K562 (cell line): ENCODE measurements at regions not wholly inside any gene's neighbourhood (a gene's known extent, or its start where the extent isn't known, plus 50 kb on each side); places are given as distances from the start of the nearest gene placed in this dataset.

Experiments
- CEBPB ChIP-seq: fragments of 450-650 bp; IDR thresholded peaks from 2 replicates; pipeline ENCODE4 v1.6.1; 2016; ENCODE audit warnings: missing genetic modification characterization, missing compliant biosample characterization
- ZNF165 ChIP-seq: fragments of 250-450 bp; sonication (Bioruptor Pico); IDR thresholded peaks from 2 replicates; pipeline ENCODE4 v1.4.0; 2020; ENCODE audit warnings: borderline replicate concordance
- ZNF589 ChIP-seq: fragments of 200-800 bp; sonication (Bioruptor generic); IDR thresholded peaks from 2 replicates; pipeline ENCODE4 v1.6.1; 2016; ENCODE audit warnings: low read depth, missing genetic modification characterization, missing compliant biosample characterization
- TF ChIP-seq, protein P1 (sequence below), 2 experiments: fragments of 450-650 bp; IDR thresholded peaks; 2 replicates each; pipeline ENCODE4 v1.6.1; 2016
- TF ChIP-seq, protein P2 (sequence below): fragments of 200-600 bp; sonication (generic); IDR thresholded peaks from one replicate; pipeline ENCODE4 v1.6.1; 2012; ENCODE audit warnings: mild to moderate bottlenecking, low read depth, low read length, inconsistent platforms
- TF ChIP-seq, protein P3 (sequence below), 3 experiments: IDR thresholded peaks in 2 of 3; conservative IDR thresholded peaks in 1 of 3; 2 replicates each; pipeline ENCODE4 v1.5.1; 2011 to 2012; ENCODE audit warnings: low read length in 3 of 3, mild to moderate bottlenecking in 3 of 3, control low read depth in 2 of 3, improper control_type of control experiment in 1 of 3, inconsistent platforms in 1 of 3, low read depth in 1 of 3, mixed read lengths in 1 of 3, moderate library complexity in 1 of 3; ENCODE audit not compliant: insufficient read depth in 2 of 3

DNA sequence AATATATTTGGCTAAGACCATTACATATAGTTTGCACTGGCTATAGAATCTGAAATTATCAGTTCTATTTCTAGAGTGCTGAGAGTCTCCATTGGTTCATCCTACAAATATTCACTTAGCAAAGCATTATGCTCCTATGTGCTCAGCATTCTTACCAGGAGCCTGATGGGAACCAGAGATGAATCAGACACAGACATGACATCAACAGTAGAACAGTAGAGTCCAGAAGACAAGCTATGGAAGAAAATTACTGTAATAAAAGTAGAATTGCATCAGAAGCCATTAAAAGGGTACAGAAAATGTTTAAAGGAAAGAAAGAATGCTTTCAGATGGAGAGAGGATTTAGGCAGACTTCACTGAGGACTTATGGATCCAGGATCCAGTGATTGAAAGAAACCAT, 271.7 kb upstream of the SNX7 start:
- TF ChIP-seq, protein P1, sequence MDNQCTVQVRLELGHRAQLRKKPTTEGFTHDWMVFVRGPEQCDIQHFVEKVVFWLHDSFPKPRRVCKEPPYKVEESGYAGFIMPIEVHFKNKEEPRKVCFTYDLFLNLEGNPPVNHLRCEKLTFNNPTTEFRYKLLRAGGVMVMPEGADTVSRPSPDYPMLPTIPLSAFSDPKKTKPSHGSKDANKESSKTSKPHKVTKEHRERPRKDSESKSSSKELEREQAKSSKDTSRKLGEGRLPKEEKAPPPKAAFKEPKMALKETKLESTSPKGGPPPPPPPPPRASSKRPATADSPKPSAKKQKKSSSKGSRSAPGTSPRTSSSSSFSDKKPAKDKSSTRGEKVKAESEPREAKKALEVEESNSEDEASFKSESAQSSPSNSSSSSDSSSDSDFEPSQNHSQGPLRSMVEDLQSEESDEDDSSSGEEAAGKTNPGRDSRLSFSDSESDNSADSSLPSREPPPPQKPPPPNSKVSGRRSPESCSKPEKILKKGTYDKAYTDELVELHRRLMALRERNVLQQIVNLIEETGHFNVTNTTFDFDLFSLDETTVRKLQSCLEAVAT (IDR thresholded peaks at IDR 0.05), result no peak
- TF ChIP-seq, protein P2, sequence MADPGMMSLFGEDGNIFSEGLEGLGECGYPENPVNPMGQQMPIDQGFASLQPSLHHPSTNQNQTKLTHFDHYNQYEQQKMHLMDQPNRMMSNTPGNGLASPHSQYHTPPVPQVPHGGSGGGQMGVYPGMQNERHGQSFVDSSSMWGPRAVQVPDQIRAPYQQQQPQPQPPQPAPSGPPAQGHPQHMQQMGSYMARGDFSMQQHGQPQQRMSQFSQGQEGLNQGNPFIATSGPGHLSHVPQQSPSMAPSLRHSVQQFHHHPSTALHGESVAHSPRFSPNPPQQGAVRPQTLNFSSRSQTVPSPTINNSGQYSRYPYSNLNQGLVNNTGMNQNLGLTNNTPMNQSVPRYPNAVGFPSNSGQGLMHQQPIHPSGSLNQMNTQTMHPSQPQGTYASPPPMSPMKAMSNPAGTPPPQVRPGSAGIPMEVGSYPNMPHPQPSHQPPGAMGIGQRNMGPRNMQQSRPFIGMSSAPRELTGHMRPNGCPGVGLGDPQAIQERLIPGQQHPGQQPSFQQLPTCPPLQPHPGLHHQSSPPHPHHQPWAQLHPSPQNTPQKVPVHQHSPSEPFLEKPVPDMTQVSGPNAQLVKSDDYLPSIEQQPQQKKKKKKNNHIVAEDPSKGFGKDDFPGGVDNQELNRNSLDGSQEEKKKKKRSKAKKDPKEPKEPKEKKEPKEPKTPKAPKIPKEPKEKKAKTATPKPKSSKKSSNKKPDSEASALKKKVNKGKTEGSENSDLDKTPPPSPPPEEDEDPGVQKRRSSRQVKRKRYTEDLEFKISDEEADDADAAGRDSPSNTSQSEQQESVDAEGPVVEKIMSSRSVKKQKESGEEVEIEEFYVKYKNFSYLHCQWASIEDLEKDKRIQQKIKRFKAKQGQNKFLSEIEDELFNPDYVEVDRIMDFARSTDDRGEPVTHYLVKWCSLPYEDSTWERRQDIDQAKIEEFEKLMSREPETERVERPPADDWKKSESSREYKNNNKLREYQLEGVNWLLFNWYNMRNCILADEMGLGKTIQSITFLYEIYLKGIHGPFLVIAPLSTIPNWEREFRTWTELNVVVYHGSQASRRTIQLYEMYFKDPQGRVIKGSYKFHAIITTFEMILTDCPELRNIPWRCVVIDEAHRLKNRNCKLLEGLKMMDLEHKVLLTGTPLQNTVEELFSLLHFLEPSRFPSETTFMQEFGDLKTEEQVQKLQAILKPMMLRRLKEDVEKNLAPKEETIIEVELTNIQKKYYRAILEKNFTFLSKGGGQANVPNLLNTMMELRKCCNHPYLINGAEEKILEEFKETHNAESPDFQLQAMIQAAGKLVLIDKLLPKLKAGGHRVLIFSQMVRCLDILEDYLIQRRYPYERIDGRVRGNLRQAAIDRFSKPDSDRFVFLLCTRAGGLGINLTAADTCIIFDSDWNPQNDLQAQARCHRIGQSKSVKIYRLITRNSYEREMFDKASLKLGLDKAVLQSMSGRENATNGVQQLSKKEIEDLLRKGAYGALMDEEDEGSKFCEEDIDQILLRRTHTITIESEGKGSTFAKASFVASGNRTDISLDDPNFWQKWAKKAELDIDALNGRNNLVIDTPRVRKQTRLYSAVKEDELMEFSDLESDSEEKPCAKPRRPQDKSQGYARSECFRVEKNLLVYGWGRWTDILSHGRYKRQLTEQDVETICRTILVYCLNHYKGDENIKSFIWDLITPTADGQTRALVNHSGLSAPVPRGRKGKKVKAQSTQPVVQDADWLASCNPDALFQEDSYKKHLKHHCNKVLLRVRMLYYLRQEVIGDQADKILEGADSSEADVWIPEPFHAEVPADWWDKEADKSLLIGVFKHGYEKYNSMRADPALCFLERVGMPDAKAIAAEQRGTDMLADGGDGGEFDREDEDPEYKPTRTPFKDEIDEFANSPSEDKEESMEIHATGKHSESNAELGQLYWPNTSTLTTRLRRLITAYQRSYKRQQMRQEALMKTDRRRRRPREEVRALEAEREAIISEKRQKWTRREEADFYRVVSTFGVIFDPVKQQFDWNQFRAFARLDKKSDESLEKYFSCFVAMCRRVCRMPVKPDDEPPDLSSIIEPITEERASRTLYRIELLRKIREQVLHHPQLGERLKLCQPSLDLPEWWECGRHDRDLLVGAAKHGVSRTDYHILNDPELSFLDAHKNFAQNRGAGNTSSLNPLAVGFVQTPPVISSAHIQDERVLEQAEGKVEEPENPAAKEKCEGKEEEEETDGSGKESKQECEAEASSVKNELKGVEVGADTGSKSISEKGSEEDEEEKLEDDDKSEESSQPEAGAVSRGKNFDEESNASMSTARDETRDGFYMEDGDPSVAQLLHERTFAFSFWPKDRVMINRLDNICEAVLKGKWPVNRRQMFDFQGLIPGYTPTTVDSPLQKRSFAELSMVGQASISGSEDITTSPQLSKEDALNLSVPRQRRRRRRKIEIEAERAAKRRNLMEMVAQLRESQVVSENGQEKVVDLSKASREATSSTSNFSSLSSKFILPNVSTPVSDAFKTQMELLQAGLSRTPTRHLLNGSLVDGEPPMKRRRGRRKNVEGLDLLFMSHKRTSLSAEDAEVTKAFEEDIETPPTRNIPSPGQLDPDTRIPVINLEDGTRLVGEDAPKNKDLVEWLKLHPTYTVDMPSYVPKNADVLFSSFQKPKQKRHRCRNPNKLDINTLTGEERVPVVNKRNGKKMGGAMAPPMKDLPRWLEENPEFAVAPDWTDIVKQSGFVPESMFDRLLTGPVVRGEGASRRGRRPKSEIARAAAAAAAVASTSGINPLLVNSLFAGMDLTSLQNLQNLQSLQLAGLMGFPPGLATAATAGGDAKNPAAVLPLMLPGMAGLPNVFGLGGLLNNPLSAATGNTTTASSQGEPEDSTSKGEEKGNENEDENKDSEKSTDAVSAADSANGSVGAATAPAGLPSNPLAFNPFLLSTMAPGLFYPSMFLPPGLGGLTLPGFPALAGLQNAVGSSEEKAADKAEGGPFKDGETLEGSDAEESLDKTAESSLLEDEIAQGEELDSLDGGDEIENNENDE, result no peak
- TF ChIP-seq, protein P3, sequence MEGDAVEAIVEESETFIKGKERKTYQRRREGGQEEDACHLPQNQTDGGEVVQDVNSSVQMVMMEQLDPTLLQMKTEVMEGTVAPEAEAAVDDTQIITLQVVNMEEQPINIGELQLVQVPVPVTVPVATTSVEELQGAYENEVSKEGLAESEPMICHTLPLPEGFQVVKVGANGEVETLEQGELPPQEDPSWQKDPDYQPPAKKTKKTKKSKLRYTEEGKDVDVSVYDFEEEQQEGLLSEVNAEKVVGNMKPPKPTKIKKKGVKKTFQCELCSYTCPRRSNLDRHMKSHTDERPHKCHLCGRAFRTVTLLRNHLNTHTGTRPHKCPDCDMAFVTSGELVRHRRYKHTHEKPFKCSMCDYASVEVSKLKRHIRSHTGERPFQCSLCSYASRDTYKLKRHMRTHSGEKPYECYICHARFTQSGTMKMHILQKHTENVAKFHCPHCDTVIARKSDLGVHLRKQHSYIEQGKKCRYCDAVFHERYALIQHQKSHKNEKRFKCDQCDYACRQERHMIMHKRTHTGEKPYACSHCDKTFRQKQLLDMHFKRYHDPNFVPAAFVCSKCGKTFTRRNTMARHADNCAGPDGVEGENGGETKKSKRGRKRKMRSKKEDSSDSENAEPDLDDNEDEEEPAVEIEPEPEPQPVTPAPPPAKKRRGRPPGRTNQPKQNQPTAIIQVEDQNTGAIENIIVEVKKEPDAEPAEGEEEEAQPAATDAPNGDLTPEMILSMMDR (IDR thresholded peaks at IDR 0.05 in 2 of 3, conservative IDR thresholded peaks at IDR 0.05 in 1 of 3; ENCODE audit: insufficient read depth in 2 of 3, low read depth in 1 of 3, low read length in 3 of 3), result no peak
- TF ChIP-seq ZNF165 (CRISPR knock-in tag) (no peak), CEBPB (tag) (no peak), ZNF589 (no peak)
